T-cell (primary cell): ENCODE measurements at regions not wholly inside any gene's neighbourhood (a gene's known extent, or its start where the extent isn't known, plus 50 kb on each side); places are given as distances from the start of the nearest gene placed in this dataset.
"Not testable (repeated sequence)": the region's sequence is repeated elsewhere in the genome, so short reads cannot be mapped to it uniquely, and the experiment has no call there.

ENCODE experiments used
- ATAC-seq, 4 experiments: fragments of 200-7000 bp in 3 of 4; fragments of 150-1000 bp in 1 of 4; cut with Tn5 transposase; replicated peaks in 1 of 4; 1 replicate in 3 of 4; 2 replicates in 1 of 4; pipeline ENCODE4 v1.10.0; 2021; ENCODE audit warnings: moderate library complexity in 3 of 4, mild to moderate bottlenecking in 2 of 4, moderate number of reproducible peaks in 1 of 4
- CTCF ChIA-PET, 2 donors: fragments of 300-600 bp; sonication (Branson Sonifier 250); formaldehyde crosslinking; loops; one replicate each; lab custom pipeline; 2022; ENCODE audit warnings: antibody characterized with exemption in 2 of 2; lab: Charles Lee
- POLR2A ChIA-PET, 2 donors: fragments of 300-600 bp; sonication (Branson Sonifier 250); formaldehyde crosslinking; loops; one replicate each; lab custom pipeline; 2022; ENCODE audit warnings: antibody characterized with exemption in 2 of 2; lab: Charles Lee
- DNase-seq, 35 experiments: peaks; one replicate each; pipeline versions ENCODE4 v3.0.0 to v3.0.0-alpha.2; 2013 to 2023
- H3K27ac ChIP-seq: one replicate; pipeline ENCODE4 v1.5.1; 2013; ENCODE audit warnings: low read length
- H3K27me3 ChIP-seq, 2 experiments: replicated peaks in 1 of 2; 1 replicate in 1 of 2; 2 replicates in 1 of 2; pipeline versions ENCODE4 v1.6.1 to v1.7.0; 2013; ENCODE audit warnings: low read length in 1 of 2, mixed read lengths in 1 of 2; ENCODE audit not compliant: control insufficient read depth in 2 of 2, insufficient read depth in 2 of 2; ENCODE audit errors: extremely low read depth in 1 of 2
- H3K36me3 ChIP-seq, 2 donors: 1 replicate in 1 of 2; 2 replicates in 1 of 2; pipeline versions ENCODE4 v1.6.1 to v1.7.0; 2013; ENCODE audit warnings: low read length in 1 of 2; ENCODE audit not compliant: control insufficient read depth in 2 of 2, insufficient read depth in 1 of 2; ENCODE audit errors: extremely low read depth in 1 of 2
- H3K4me1 ChIP-seq, 2 experiments: 1 replicate in 1 of 2; 2 replicates in 1 of 2; pipeline versions ENCODE4 v1.6.1 to v1.7.0; 2013; ENCODE audit warnings: low read length in 2 of 2, mixed read lengths in 1 of 2; ENCODE audit not compliant: insufficient read depth in 2 of 2, control insufficient read depth in 1 of 2; ENCODE audit errors: extremely low read depth in 1 of 2
- H3K4me3 ChIP-seq, 2 donors: 1 replicate in 1 of 2; 2 replicates in 1 of 2; pipeline versions ENCODE4 v1.5.1 to v1.7.0; 2013; ENCODE audit warnings: mild to moderate bottlenecking in 2 of 2, low read length in 1 of 2, moderate library complexity in 1 of 2; ENCODE audit not compliant: control insufficient read depth in 1 of 2; ENCODE audit errors: extremely low read depth in 1 of 2
- H3K9me3 ChIP-seq: 2 replicates; pipeline ENCODE4 v1.7.0; 2013
- H3K27ac Mint-ChIP-seq, 2 donors: one replicate each; pipeline ENCODE4 v1.8.0; 2020 to 2021; ENCODE audit warnings: mild to moderate bottlenecking in 2 of 2, mixed read lengths in 2 of 2
- H3K27me3 Mint-ChIP-seq, 2 donors: one replicate each; pipeline ENCODE4 v1.8.0; 2021 to 2022; ENCODE audit warnings: mixed read lengths in 2 of 2
- H3K36me3 Mint-ChIP-seq: one replicate; pipeline ENCODE4 v1.8.0; 2021; ENCODE audit warnings: mixed read lengths
- H3K4me1 Mint-ChIP-seq, 3 donors: one replicate each; pipeline ENCODE4 v1.8.0; 2020 to 2022; ENCODE audit warnings: mixed read lengths in 3 of 3, mild to moderate bottlenecking in 1 of 3
- H3K4me3 Mint-ChIP-seq, 3 donors: one replicate each; pipeline ENCODE4 v1.8.0; 2020 to 2022; ENCODE audit warnings: mild to moderate bottlenecking in 3 of 3, mixed read lengths in 3 of 3, moderate library complexity in 3 of 3
- H3K9me3 Mint-ChIP-seq, 3 donors: one replicate each; pipeline ENCODE4 v1.8.0; 2020 to 2022; ENCODE audit warnings: mixed read lengths in 3 of 3
- whole genome bisulfite sequencing: methylation state at CpG from one replicate; pipeline ENCODE4 v1.1.5; 2013; ENCODE audit warnings: missing lambda C conversion rate; ENCODE audit not compliant: insufficient coverage; 5-methylcytosine and 5-hydroxymethylcytosine counted together

GRCh38 chr21:9724542-9724941, 796.8 kb upstream of the TPTE start:
- H3K4me1 Mint-ChIP-seq, H3K36me3 Mint-ChIP-seq, ATAC-seq, H3K36me3 ChIP-seq, H3K4me1 ChIP-seq, H3K27ac ChIP-seq, POLR2A ChIA-PET, H3K27ac Mint-ChIP-seq, H3K27me3 ChIP-seq, H3K4me3 ChIP-seq, H3K4me3 Mint-ChIP-seq, CTCF ChIA-PET, H3K27me3 Mint-ChIP-seq, DNase-seq, H3K9me3 ChIP-seq: not testable (repeated sequence)
- H3K9me3 Mint-ChIP-seq: peaks cover 4 to 28% (median 24%) of the 10 kb centered on the region in 3 donors
- WGBS: 40% methylated on average over 1 of the region's 6 CpGs

- H3K9me3 ChIP-seq, H3K4me1 Mint-ChIP-seq, DNase-seq, H3K27me3 ChIP-seq, H3K4me3 ChIP-seq, ATAC-seq, H3K36me3 ChIP-seq, H3K36me3 Mint-ChIP-seq, H3K27me3 Mint-ChIP-seq, H3K27ac ChIP-seq, POLR2A ChIA-PET, CTCF ChIA-PET, H3K27ac Mint-ChIP-seq, H3K4me3 Mint-ChIP-seq, H3K4me1 ChIP-seq: not testable (repeated sequence)
- whole genome bisulfite sequencing: 17% methylated on average over 2 of the region's 3 CpGs
- H3K9me3 Mint-ChIP-seq: peaks cover 4 to 27% (median 24%) of the 10 kb centered on the region in 3 donors
Measured at GRCh38 chr21:9727187-9727586, 794.2 kb upstream of the TPTE start.

GRCh38 chr21:9728219-9728992, 793.0 kb upstream of the TPTE start:
- H3K36me3 ChIP-seq, DNase-seq, H3K4me1 Mint-ChIP-seq, H3K4me1 ChIP-seq, CTCF ChIA-PET, H3K27ac Mint-ChIP-seq, H3K4me3 Mint-ChIP-seq, H3K27ac ChIP-seq, POLR2A ChIA-PET, H3K27me3 Mint-ChIP-seq, ATAC-seq, H3K27me3 ChIP-seq, H3K9me3 ChIP-seq, H3K36me3 Mint-ChIP-seq, H3K4me3 ChIP-seq: not testable (repeated sequence)
- H3K9me3 Mint-ChIP-seq: peaks cover 4 to 27% (median 24%) of the 10 kb centered on the region in 3 donors
- WGBS: 100% methylated on average over 1 of the region's 5 CpGs

GRCh38 chr21:9730866-9731265, 790.5 kb upstream of the TPTE start:
- Mint-ChIP-seq H3K4me3 (no peak overlapping the region), H3K4me1 (no peaks in the 10 kb centered on the region), H3K9me3 (peaks cover 4 to 21% (median 16%) of the 10 kb centered on the region in 3 donors), H3K27me3 (no peaks in the 10 kb centered on the region), H3K36me3 (no peaks in the 10 kb centered on the region), H3K27ac (no peak overlapping the region)
- Histone ChIP-seq H3K4me3 (no peak overlapping the region), H3K9me3 (peaks cover 2% of the 10 kb centered on the region), H3K4me1 (no peaks in the 10 kb centered on the region), H3K36me3 (no peaks in the 10 kb centered on the region), H3K27ac (no peak overlapping the region), H3K27me3 (no peaks in the 10 kb centered on the region)
- DNase-seq (no peak), ATAC-seq (no peak)
- POLR2A ChIA-PET: no interaction called here
- 100% methylated on average over 1 of the region's 3 CpGs for WGBS
- CTCF ChIA-PET: no interaction called here

- CTCF ChIA-PET, POLR2A ChIA-PET: not testable (repeated sequence)
- WGBS: 38% methylated on average over 2 of the region's 5 CpGs
Measured at GRCh38 chr21:9731317-9731716, 790.1 kb upstream of the TPTE start.

GRCh38 chr21:9732605-9733004, 788.8 kb upstream of the TPTE start:
- H3K36me3 Mint-ChIP-seq, H3K4me1 ChIP-seq, H3K4me3 ChIP-seq, H3K27me3 Mint-ChIP-seq, DNase-seq, POLR2A ChIA-PET, H3K4me3 Mint-ChIP-seq, H3K27ac Mint-ChIP-seq, H3K36me3 ChIP-seq, H3K9me3 ChIP-seq, ATAC-seq, H3K27me3 ChIP-seq, H3K27ac ChIP-seq, CTCF ChIA-PET, H3K4me1 Mint-ChIP-seq: not testable (repeated sequence)
- H3K9me3 Mint-ChIP-seq: peaks cover 1 to 14% (median 7%) of the 10 kb centered on the region in 3 donors
- 70% methylated on average over 2 of the region's 3 CpGs for WGBS

More at GRCh38 chr21:9731317-9731716, 790.1 kb upstream of the TPTE start:
- H3K27ac Mint-ChIP-seq, H3K4me3 Mint-ChIP-seq, H3K4me1 Mint-ChIP-seq, H3K27me3 ChIP-seq, H3K4me1 ChIP-seq, H3K36me3 ChIP-seq, DNase-seq, H3K9me3 ChIP-seq, H3K36me3 Mint-ChIP-seq, ATAC-seq, H3K27ac ChIP-seq, H3K27me3 Mint-ChIP-seq, H3K4me3 ChIP-seq: not testable (repeated sequence)
- H3K9me3 Mint-ChIP-seq: peaks cover 4 to 20% (median 16%) of the 10 kb centered on the region in 3 donors
